Mesenchymal stem cell (in vitro differentiated cells and primary cell): ENCODE measurements at regions not wholly inside any gene's neighbourhood (a gene's known extent, or its start where the extent isn't known, plus 50 kb on each side); places are given as distances from the start of the nearest gene placed in this dataset.

Experiments
- DNase-seq: peaks from one replicate; pipeline ENCODE4 v3.0.0-alpha.2; 2013
- H2AFZ ChIP-seq: one replicate; pipeline ENCODE4 v1.6.1; 2013; ENCODE audit warnings: low read depth, mild to moderate bottlenecking, control low read depth, inconsistent platforms, low read length, moderate library complexity
- H2AK5ac ChIP-seq: 2 replicates; pipeline ENCODE4 v1.6.1; 2013; ENCODE audit warnings: low read length, moderate library complexity, mild to moderate bottlenecking, inconsistent platforms; ENCODE audit not compliant: severe bottlenecking
- H2BK120ac ChIP-seq: one replicate; pipeline ENCODE4 v1.6.1; 2013; ENCODE audit warnings: low read depth, mild to moderate bottlenecking, inconsistent platforms, low read length, moderate library complexity
- H2BK12ac ChIP-seq, 2 experiments: one replicate each; pipeline ENCODE4 v1.6.1; 2013; ENCODE audit warnings: inconsistent platforms in 2 of 2, low read length in 2 of 2, mild to moderate bottlenecking in 2 of 2, moderate library complexity in 2 of 2, control low read depth in 1 of 2
- H2BK15ac ChIP-seq: one replicate; pipeline ENCODE4 v1.6.1; 2013; ENCODE audit warnings: mild to moderate bottlenecking, low read depth, inconsistent platforms; ENCODE audit not compliant: poor library complexity, severe bottlenecking
- H2BK5ac ChIP-seq: 2 replicates; pipeline ENCODE4 v1.6.1; 2013; ENCODE audit warnings: low read depth, mild to moderate bottlenecking, low read length, control low read depth, inconsistent platforms; ENCODE audit not compliant: poor library complexity, severe bottlenecking
- H3K14ac ChIP-seq, 2 experiments: one replicate each; pipeline ENCODE4 v1.6.1; 2013; ENCODE audit warnings: inconsistent platforms in 2 of 2, low read length in 2 of 2, control low read depth in 1 of 2, mild to moderate bottlenecking in 1 of 2, moderate library complexity in 1 of 2
- H3K18ac ChIP-seq, 2 experiments: one replicate each; pipeline ENCODE4 v1.6.1; 2013; ENCODE audit warnings: inconsistent platforms in 2 of 2, low read length in 2 of 2, control low read depth in 1 of 2, low read depth in 1 of 2, mild to moderate bottlenecking in 1 of 2
- H3K23ac ChIP-seq, 2 experiments: one replicate each; pipeline ENCODE4 v1.6.1; 2013; ENCODE audit warnings: inconsistent platforms in 2 of 2, low read length in 2 of 2, mild to moderate bottlenecking in 2 of 2, moderate library complexity in 2 of 2, control low read depth in 1 of 2
- H3K27ac ChIP-seq: 2 replicates; pipeline ENCODE4 v1.5.1; 2013; ENCODE audit warnings: mild to moderate bottlenecking, moderate library complexity, low read length, control low read depth, inconsistent platforms; ENCODE audit not compliant: poor library complexity, severe bottlenecking
- H3K27me3 ChIP-seq, 2 experiments: 2 replicates each; pipeline versions ENCODE4 v1.6.1 to v1.7.0; 2013; ENCODE audit warnings: low read length in 2 of 2, mild to moderate bottlenecking in 2 of 2, moderate library complexity in 2 of 2, control low read depth in 1 of 2, inconsistent platforms in 1 of 2; ENCODE audit not compliant: control insufficient read depth in 1 of 2, insufficient read depth in 1 of 2
- H3K36me3 ChIP-seq, 2 experiments: 2 replicates each; pipeline versions ENCODE4 v1.6.1 to v1.7.0; 2013; ENCODE audit warnings: low read length in 2 of 2, control low read depth in 1 of 2, inconsistent platforms in 1 of 2, low read depth in 1 of 2, mild to moderate bottlenecking in 1 of 2; ENCODE audit not compliant: insufficient read depth in 2 of 2, control insufficient read depth in 1 of 2
- H3K4ac ChIP-seq, 2 experiments: one replicate each; pipeline ENCODE4 v1.6.1; 2013; ENCODE audit warnings: inconsistent platforms in 2 of 2, low read length in 2 of 2, mild to moderate bottlenecking in 2 of 2, moderate library complexity in 2 of 2, control low read depth in 1 of 2, low read depth in 1 of 2
- H3K4me1 ChIP-seq: 2 replicates; pipeline ENCODE4 v1.6.1; 2013; ENCODE audit warnings: low read depth, low read length, control low read depth; ENCODE audit not compliant: control insufficient read depth, insufficient read depth
- H3K4me2 ChIP-seq: 2 replicates; pipeline ENCODE4 v1.6.1; 2013; ENCODE audit warnings: low read length, mild to moderate bottlenecking, inconsistent platforms; ENCODE audit not compliant: poor library complexity, severe bottlenecking
- H3K4me3 ChIP-seq, 2 experiments: 2 replicates each; pipeline versions ENCODE4 v1.5.1 to v1.7.0; 2013; ENCODE audit warnings: low read length in 2 of 2, mild to moderate bottlenecking in 2 of 2, control low read depth in 1 of 2, low read depth in 1 of 2; ENCODE audit not compliant: insufficient read depth in 1 of 2
- H3K79me1 ChIP-seq: replicated peaks from 2 replicates; pipeline ENCODE4 v1.6.1; 2013; ENCODE audit warnings: mild to moderate bottlenecking, control low read depth, low read length, inconsistent platforms; ENCODE audit not compliant: poor library complexity, severe bottlenecking
- H3K9ac ChIP-seq: 2 replicates; pipeline ENCODE4 v1.7.0; 2013; ENCODE audit warnings: mild to moderate bottlenecking, low read length, moderate library complexity
- H3K9me3 ChIP-seq: 2 replicates; pipeline ENCODE4 v1.7.0; 2013; ENCODE audit warnings: mild to moderate bottlenecking, low read length; ENCODE audit not compliant: control insufficient read depth
- H4K8ac ChIP-seq: one replicate; pipeline ENCODE4 v1.6.1; 2013; ENCODE audit warnings: inconsistent platforms, mild to moderate bottlenecking, low read length, moderate library complexity
- H4K91ac ChIP-seq: one replicate; pipeline ENCODE4 v1.6.1; 2013; ENCODE audit warnings: mild to moderate bottlenecking, low read length, inconsistent platforms
- WGBS: methylation state at CpG from one replicate; pipeline ENCODE4 v1.1.7; 2013; ENCODE audit warnings: mixed read lengths; 5-methylcytosine and 5-hydroxymethylcytosine counted together

DNA sequence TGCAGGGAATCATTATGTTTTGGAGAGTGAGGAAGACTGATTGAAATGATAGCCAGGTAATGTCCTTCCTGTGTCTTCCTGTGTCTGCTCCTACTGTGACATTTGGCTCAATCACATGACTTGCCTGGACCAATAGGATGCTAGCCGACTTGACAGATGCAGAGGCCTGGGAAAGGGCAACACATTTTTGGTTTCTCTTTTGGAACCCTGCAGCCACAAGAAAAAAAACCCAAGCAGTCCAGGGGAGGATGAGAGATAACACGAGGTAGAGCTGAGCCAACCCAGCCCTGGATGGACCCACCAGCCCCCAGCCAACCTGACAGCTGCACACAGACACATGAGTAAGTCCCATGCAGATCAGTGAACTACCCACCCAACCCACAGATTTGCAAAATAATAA, 256.1 kb upstream of the SMARCA2 start:
- no peak for DNase-seq
- Histone ChIP-seq H3K36me3 (no peaks in the 10 kb centered on the region), H3K4me3 (no peak overlapping the region), H3K4me1 (no peaks in the 10 kb centered on the region), H3K79me1 (no peaks in the 10 kb centered on the region), H2BK12ac (no peak overlapping the region), H3K14ac (no peak overlapping the region), H2AK5ac (no peak overlapping the region), H3K27me3 (no peaks in the 10 kb centered on the region), H3K9ac (no peak overlapping the region), H2BK15ac (no peak overlapping the region), H3K9me3 (peaks cover 9% of the 10 kb centered on the region), H2BK5ac (no peak overlapping the region), H4K8ac (no peak overlapping the region), H3K4me2 (no peak overlapping the region), H3K23ac (no peak overlapping the region), H4K91ac (no peak overlapping the region), H3K4ac (no peak overlapping the region), H2AFZ (no peak overlapping the region), H3K27ac (no peak overlapping the region), H2BK120ac (no peak overlapping the region), H3K18ac (no peak overlapping the region)
- WGBS: 50% methylated on average over 2 of the region's 2 CpGs

DNA sequence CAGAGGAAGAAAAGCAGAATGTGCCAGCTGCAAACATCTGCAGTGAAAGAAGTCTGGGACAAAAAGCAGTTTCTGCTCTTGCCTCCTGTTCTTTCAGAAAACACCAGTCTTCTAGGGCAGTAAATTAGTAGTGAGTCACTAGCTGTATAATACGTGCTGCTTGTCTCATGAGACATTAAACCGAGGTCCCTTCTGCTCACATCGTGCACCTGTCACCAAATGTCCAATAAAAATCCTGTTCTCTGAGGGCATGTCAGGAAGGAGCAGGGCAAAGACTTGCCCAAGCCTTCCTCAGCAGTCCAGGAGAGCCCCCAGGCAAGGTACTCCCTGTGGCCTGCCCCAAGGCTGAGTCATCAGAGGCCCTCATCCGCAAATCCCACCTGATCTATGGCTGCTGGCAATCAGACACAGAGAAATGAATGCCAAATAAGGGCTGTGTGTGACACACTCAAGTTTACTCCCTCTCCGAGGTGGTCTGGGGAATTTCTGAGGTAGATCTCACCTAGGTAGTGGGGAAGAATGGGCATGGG, 255.3 kb upstream of the SMARCA2 start:
- Histone ChIP-seq H2BK15ac (no peak overlapping the region), H3K4me3 (no peak overlapping the region), H3K4me2 (no peak overlapping the region), H3K23ac (no peak overlapping the region), H2BK5ac (no peak overlapping the region), H4K91ac (no peak overlapping the region), H4K8ac (no peak overlapping the region), H3K36me3 (no peaks in the 10 kb centered on the region), H3K27ac (no peak overlapping the region), H3K14ac (no peak overlapping the region), H3K9me3 (peaks cover 9% of the 10 kb centered on the region), H3K27me3 (no peaks in the 10 kb centered on the region), H3K18ac (no peak overlapping the region), H2BK12ac (no peak overlapping the region), H2AK5ac (no peak overlapping the region), H3K4me1 (no peaks in the 10 kb centered on the region), H3K9ac (no peak overlapping the region), H2BK120ac (no peak overlapping the region), H2AFZ (no peak overlapping the region), H3K79me1 (no peaks in the 10 kb centered on the region), H3K4ac (no peak overlapping the region)
- DNase-seq: no peak
- 76% methylated on average over 5 of the region's 5 CpGs for WGBS

DNA sequence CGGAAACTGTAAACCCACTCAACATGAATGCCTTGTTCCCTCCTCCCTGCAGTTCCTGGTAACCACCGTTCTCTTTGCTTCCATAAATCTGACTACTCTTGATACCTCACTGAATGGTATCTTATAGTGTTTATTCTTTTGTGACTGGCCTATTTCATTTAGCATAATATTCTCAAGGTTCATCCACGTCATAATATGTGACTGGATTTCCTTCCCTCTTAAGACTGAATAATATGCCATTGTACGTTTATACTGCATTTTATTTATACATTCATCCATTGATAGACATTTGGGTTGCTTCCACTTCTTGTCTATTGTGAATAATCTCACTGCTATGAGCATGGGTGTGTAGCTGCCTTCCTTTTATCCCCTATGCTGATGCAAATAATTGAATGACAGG, 253.3 kb upstream of the SMARCA2 start:
- no peak overlapping the region for H3K4me2 ChIP-seq
- H2BK12ac ChIP-seq: no peak overlapping the region
- H3K14ac ChIP-seq: no peak overlapping the region
- no peak overlapping the region for H3K4me3 ChIP-seq
- no peak overlapping the region for H3K18ac ChIP-seq
- H3K4me1 ChIP-seq: no peaks in the 10 kb centered on the region
- no peaks in the 10 kb centered on the region for H3K27me3 ChIP-seq
- no peak overlapping the region for H4K91ac ChIP-seq
- DNase-seq: no peak
- H3K27ac ChIP-seq: no peak overlapping the region
- no peaks in the 10 kb centered on the region for H3K36me3 ChIP-seq
- H2BK5ac ChIP-seq: no peak overlapping the region
- no peaks in the 10 kb centered on the region for H3K79me1 ChIP-seq
- no peak overlapping the region for H3K9ac ChIP-seq
- H3K9me3 ChIP-seq: peaks cover 5% of the 10 kb centered on the region
- no peak overlapping the region for H2AFZ ChIP-seq
- WGBS: 78% methylated on average over 2 of the region's 4 CpGs
- no peak overlapping the region for H2BK15ac ChIP-seq
- no peak overlapping the region for H3K4ac ChIP-seq
- H2AK5ac ChIP-seq: no peak overlapping the region
- no peak overlapping the region for H4K8ac ChIP-seq
- H3K23ac ChIP-seq: no peak overlapping the region
- no peak overlapping the region for H2BK120ac ChIP-seq

- Histone ChIP-seq H2BK5ac (no peak overlapping the region), H3K18ac (no peak overlapping the region), H3K4me2 (no peak overlapping the region), H3K14ac (no peak overlapping the region), H3K36me3 (no peaks in the 10 kb centered on the region), H3K23ac (no peak overlapping the region), H2BK120ac (no peak overlapping the region), H3K27ac (no peak overlapping the region), H3K4me1 (no peaks in the 10 kb centered on the region), H3K79me1 (no peaks in the 10 kb centered on the region), H3K27me3 (no peaks in the 10 kb centered on the region), H2BK15ac (no peak overlapping the region), H2AFZ (no peak overlapping the region), H3K4ac (no peak overlapping the region), H3K9ac (no peak overlapping the region), H4K91ac (no peak overlapping the region), H3K4me3 (no peak overlapping the region), H3K9me3 (peaks cover 9% of the 10 kb centered on the region), H2AK5ac (no peak overlapping the region), H2BK12ac (no peak overlapping the region), H4K8ac (no peak overlapping the region)
- 57% methylated on average over 1 of the region's 2 CpGs for WGBS
- no peak for DNase-seq
These were observed 249.1 kb upstream of the SMARCA2 start for GRCh38 chr9:1766042-1766441.
